ENCODE measurements at regions not wholly inside any gene's neighbourhood (a gene's known extent, or its start where the extent isn't known, plus 50 kb on each side); places are given as distances from the start of the nearest gene placed in this dataset.

GRCh38 chr13:85317781-85318180, 481.4 kb downstream of the SLITRK6 start:
- no peaks in the 10 kb centered on the region for H3K4me1 ChIP-seq (ENCODE audit: insufficient read depth, low read length, poor library complexity, severe bottlenecking)
- no peaks in the 10 kb centered on the region for H3K36me3 ChIP-seq (ENCODE audit: insufficient read depth, low read length)
- H3K27me3 ChIP-seq (ENCODE audit: insufficient read depth, low read length, poor library complexity, severe bottlenecking): no peaks in the 10 kb centered on the region
- H3K79me2 ChIP-seq (ENCODE audit: insufficient read depth, low read length): no peaks in the 10 kb centered on the region
- no peak overlapping the region for H3K4me3 ChIP-seq (ENCODE audit: low read length, poor library complexity, severe bottlenecking)
- H3F3A ChIP-seq (ENCODE audit: low read depth): no peaks in the 10 kb centered on the region
- H3K4me2 ChIP-seq (ENCODE audit: low read depth, low read length, poor library complexity, severe bottlenecking): no peak overlapping the region
- TF ChIP-seq CTCF (conservative IDR thresholded peaks at IDR 0.05; ENCODE audit: low read length): no peak
- TF ChIP-seq EZH2phosphoT487 (IDR thresholded peaks at IDR 0.05; ENCODE audit: borderline replicate concordance): no peak
- H3K9me2 ChIP-seq (replicated peaks; ENCODE audit: low read depth, low read length): no peaks in the 10 kb centered on the region
- H2AFZ ChIP-seq (ENCODE audit: low read length): no peak overlapping the region
- H4K20me1 ChIP-seq (ENCODE audit: insufficient read depth, low read length, poor library complexity, severe bottlenecking): no peaks in the 10 kb centered on the region
- H3K9ac ChIP-seq (ENCODE audit: low read depth, low read length, poor library complexity, severe bottlenecking): no peak overlapping the region
- H3K9me3 ChIP-seq (ENCODE audit: insufficient read depth, low read depth, low read length): no peaks in the 10 kb centered on the region

- Histone ChIP-seq H3K9ac (ENCODE audit: low read depth, low read length, poor library complexity, severe bottlenecking) (no peak overlapping the region), H3K4me1 (ENCODE audit: insufficient read depth, low read length, poor library complexity, severe bottlenecking) (no peaks in the 10 kb centered on the region), H3K4me2 (ENCODE audit: low read depth, low read length, poor library complexity, severe bottlenecking) (no peak overlapping the region), H3F3A (ENCODE audit: low read depth) (no peaks in the 10 kb centered on the region), H3K9me3 (ENCODE audit: insufficient read depth, low read depth, low read length) (no peaks in the 10 kb centered on the region), H3K9me2 (replicated peaks; ENCODE audit: low read depth, low read length) (no peaks in the 10 kb centered on the region), H4K20me1 (ENCODE audit: insufficient read depth, low read length, poor library complexity, severe bottlenecking) (no peaks in the 10 kb centered on the region), H3K4me3 (ENCODE audit: low read length, poor library complexity, severe bottlenecking) (no peak overlapping the region), H2AFZ (ENCODE audit: low read length) (no peak overlapping the region), H3K79me2 (ENCODE audit: insufficient read depth, low read length) (no peaks in the 10 kb centered on the region), H3K27me3 (ENCODE audit: insufficient read depth, low read length, poor library complexity, severe bottlenecking) (no peaks in the 10 kb centered on the region), H3K36me3 (ENCODE audit: insufficient read depth, low read length) (no peaks in the 10 kb centered on the region)
- no peak for TF ChIP-seq CTCF (conservative IDR thresholded peaks at IDR 0.05; ENCODE audit: low read length)
- TF ChIP-seq EZH2phosphoT487 (IDR thresholded peaks at IDR 0.05; ENCODE audit: borderline replicate concordance): no peak
These were observed 482.7 kb downstream of the SLITRK6 start for GRCh38 chr13:85316506-85317025.

GRCh38 chr13:85314686-85315085, 484.5 kb downstream of the SLITRK6 start:
- TF ChIP-seq EZH2phosphoT487 (IDR thresholded peaks at IDR 0.05; ENCODE audit: borderline replicate concordance) (no peak), CTCF (conservative IDR thresholded peaks at IDR 0.05; ENCODE audit: low read length) (no peak)
- no peaks in the 10 kb centered on the region for H3K9me3 ChIP-seq (ENCODE audit: insufficient read depth, low read depth, low read length)
- H3K4me3 ChIP-seq (ENCODE audit: low read length, poor library complexity, severe bottlenecking): no peak overlapping the region
- no peak overlapping the region for H3K4me2 ChIP-seq (ENCODE audit: low read depth, low read length, poor library complexity, severe bottlenecking)
- H3K79me2 ChIP-seq (ENCODE audit: insufficient read depth, low read length): no peaks in the 10 kb centered on the region
- no peaks in the 10 kb centered on the region for H3F3A ChIP-seq (ENCODE audit: low read depth)
- H3K9me2 ChIP-seq (replicated peaks; ENCODE audit: low read depth, low read length): no peaks in the 10 kb centered on the region
- H3K9ac ChIP-seq (ENCODE audit: low read depth, low read length, poor library complexity, severe bottlenecking): no peak overlapping the region
- peak overlapping the region; percentile 79 for H2AFZ ChIP-seq (ENCODE audit: low read length)
- no peaks in the 10 kb centered on the region for H3K27me3 ChIP-seq (ENCODE audit: insufficient read depth, low read length, poor library complexity, severe bottlenecking)
- no peaks in the 10 kb centered on the region for H4K20me1 ChIP-seq (ENCODE audit: insufficient read depth, low read length, poor library complexity, severe bottlenecking)
- no peaks in the 10 kb centered on the region for H3K36me3 ChIP-seq (ENCODE audit: insufficient read depth, low read length)
- H3K4me1 ChIP-seq (ENCODE audit: insufficient read depth, low read length, poor library complexity, severe bottlenecking): no peaks in the 10 kb centered on the region
